ENCODE measurements at regions not wholly inside any gene's neighbourhood (a gene's known extent, or its start where the extent isn't known, plus 50 kb on each side); places are given as distances from the start of the nearest gene placed in this dataset.

DNA sequence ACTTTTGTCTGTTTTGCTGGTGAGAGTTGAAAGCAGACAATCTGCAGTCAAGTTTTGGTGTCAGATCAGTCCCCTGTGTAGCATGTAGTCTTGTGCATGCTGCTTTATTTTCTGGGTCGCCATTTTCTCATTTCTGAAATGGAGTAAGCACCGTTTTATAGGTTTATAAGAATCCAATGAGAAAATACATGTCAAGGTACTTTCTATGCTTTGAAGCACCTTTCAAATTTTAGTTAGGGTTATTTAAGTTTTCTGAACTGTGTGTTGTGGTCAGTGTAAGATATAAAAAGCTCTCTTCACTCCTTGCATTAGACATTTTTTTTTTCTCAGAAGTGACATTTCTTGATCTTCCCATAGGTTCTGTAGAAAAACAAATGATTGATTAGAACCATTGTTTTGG is 283.2 kb downstream of the ETS1 start:
- no peak for TF ChIP-seq CBX2 (IDR thresholded peaks at IDR 0.05; ENCODE audit: borderline replicate concordance, low read depth)
- TF ChIP-seq CTCF (IDR thresholded peaks at IDR 0.05) = no peak
- TF ChIP-seq MAX (IDR thresholded peaks at IDR 0.05) = no peak
- no peak for TF ChIP-seq MYC (IDR thresholded peaks at IDR 0.05; ENCODE audit: borderline replicate concordance, low read length)
- TF ChIP-seq EP300 (IDR thresholded peaks at IDR 0.05) = no peak
- TF ChIP-seq POLR2A (IDR thresholded peaks at IDR 0.05; ENCODE audit: low read length) = no peak
- TF ChIP-seq ZFP36 (IDR thresholded peaks at IDR 0.05; ENCODE audit: borderline replicate concordance, partially characterized antibody) = no peak
